ENCODE measurements at regions not wholly inside any gene's neighbourhood (a gene's known extent, or its start where the extent isn't known, plus 50 kb on each side); places are given as distances from the start of the nearest gene placed in this dataset.
A peak's percentile ranks its signal among the peaks of the same experiment; 100 is the strongest.

- H3K4me3 ChIP-seq (ENCODE audit: control insufficient read depth, low read depth, low read length) = no peak overlapping the region
- TF ChIP-seq CTCF (conservative IDR thresholded peaks at IDR 0.05; ENCODE audit: control insufficient read depth, insufficient read depth, low read depth, low read length) = no peak
- no peak for DNase-seq (ENCODE audit: low read depth)
These were observed 276.4 kb upstream of the CXCR4 start for GRCh38 chr2:136394136-136395060.

GRCh38 chr2:136393514-136393913, 275.6 kb upstream of the CXCR4 start:
- DNase-seq (ENCODE audit: low read depth) = no peak
- TF ChIP-seq CTCF (conservative IDR thresholded peaks at IDR 0.05; ENCODE audit: control insufficient read depth, insufficient read depth, low read depth, low read length) = no peak

GRCh38 chr2:136392897-136393505, 275.1 kb upstream of the CXCR4 start:
- no peak for DNase-seq (ENCODE audit: low read depth)
- no peak for TF ChIP-seq CTCF (conservative IDR thresholded peaks at IDR 0.05; ENCODE audit: control insufficient read depth, insufficient read depth, low read depth, low read length)

More at GRCh38 chr2:136393514-136393913, 275.6 kb upstream of the CXCR4 start:
- no peak overlapping the region for H3K4me3 ChIP-seq (ENCODE audit: control insufficient read depth, low read depth, low read length)

GRCh38 chr2:136389809-136390208, 271.9 kb upstream of the CXCR4 start:
- no peak for TF ChIP-seq CTCF (conservative IDR thresholded peaks at IDR 0.05; ENCODE audit: control insufficient read depth, insufficient read depth, low read depth, low read length)
- no peak for DNase-seq (ENCODE audit: low read depth)
- no peak overlapping the region for H3K4me3 ChIP-seq (ENCODE audit: control insufficient read depth, low read depth, low read length)

More at GRCh38 chr2:136392897-136393505, 275.1 kb upstream of the CXCR4 start:
- no peak overlapping the region for H3K4me3 ChIP-seq (ENCODE audit: control insufficient read depth, low read depth, low read length)

GRCh38 chr2:136386046-136386445, 268.1 kb upstream of the CXCR4 start:
- TF ChIP-seq CTCF (conservative IDR thresholded peaks at IDR 0.05; ENCODE audit: control insufficient read depth, insufficient read depth, low read depth, low read length) = no peak
- no peak overlapping the region for H3K4me3 ChIP-seq (ENCODE audit: control insufficient read depth, low read depth, low read length)
- peak; percentile 64 for DNase-seq (ENCODE audit: low read depth)

- H3K4me3 ChIP-seq (ENCODE audit: control insufficient read depth, low read depth, low read length) = no peak overlapping the region
- DNase-seq (ENCODE audit: low read depth) = peak; percentile 19
- TF ChIP-seq CTCF (conservative IDR thresholded peaks at IDR 0.05; ENCODE audit: control insufficient read depth, insufficient read depth, low read depth, low read length) = peak; percentile 37
These were observed 266.8 kb upstream of the CXCR4 start for GRCh38 chr2:136384531-136385303.

Data from fibroblast of mammary gland (primary cell).